Smooth muscle cell (in vitro differentiated cells): ENCODE measurements at regions not wholly inside any gene's neighbourhood (a gene's known extent, or its start where the extent isn't known, plus 50 kb on each side); places are given as distances from the start of the nearest gene placed in this dataset.

Experiments used
- DNase-seq: peaks from one replicate; lab custom pipeline; 2025; ENCODE audit not compliant: unreplicated experiment; lab: John Stamatoyannopoulos, UW
- H2AFZ ChIP-seq: fragments of 200-600 bp; sonication (generic); 2 replicates; pipeline ENCODE4 v1.6.0; 2016; ENCODE audit warnings: antibody characterized with exemption, low read depth, mild to moderate bottlenecking
- H3F3A ChIP-seq: fragments of 200-600 bp; sonication (generic); 2 replicates; pipeline ENCODE4 v1.6.0; 2017; ENCODE audit warnings: antibody characterized with exemption, low read depth
- H3K27ac ChIP-seq: fragments of 200-600 bp; sonication (generic); 2 replicates; pipeline ENCODE4 v1.5.1; 2016; ENCODE audit warnings: low read depth, mild to moderate bottlenecking
- H3K27me3 ChIP-seq: fragments of 200-600 bp; sonication (generic); 2 replicates; pipeline ENCODE4 v1.6.1; 2016; ENCODE audit warnings: low read depth, mild to moderate bottlenecking
- H3K36me3 ChIP-seq: fragments of 200-600 bp; sonication (generic); 2 replicates; pipeline ENCODE4 v1.5.1; 2016; ENCODE audit warnings: low read depth
- H3K4me1 ChIP-seq: fragments of 200-600 bp; sonication (generic); 2 replicates; pipeline ENCODE4 v1.5.1; 2016; ENCODE audit warnings: low read depth
- H3K4me2 ChIP-seq: fragments of 200-600 bp; sonication (generic); 2 replicates; pipeline ENCODE4 v1.6.0; 2016; ENCODE audit warnings: mild to moderate bottlenecking
- H3K4me3 ChIP-seq: fragments of 200-600 bp; sonication (generic); 2 replicates; pipeline ENCODE4 v1.5.1; 2016; ENCODE audit warnings: mild to moderate bottlenecking
- H3K79me2 ChIP-seq: fragments of 200-600 bp; sonication (generic); 2 replicates; pipeline ENCODE4 v1.6.0; 2016; ENCODE audit warnings: low read depth, mild to moderate bottlenecking
- H3K9ac ChIP-seq: fragments of 200-600 bp; sonication (generic); 2 replicates; pipeline ENCODE4 v1.6.0; 2016; ENCODE audit warnings: low read depth
- H3K9me3 ChIP-seq: fragments of 200-600 bp; sonication (generic); replicated peaks from 2 replicates; pipeline ENCODE4 v1.5.1; 2016; ENCODE audit warnings: low read depth
- H4K20me1 ChIP-seq: fragments of 200-600 bp; sonication (generic); 2 replicates; pipeline ENCODE4 v1.6.0; 2016; ENCODE audit warnings: low read depth
- WGBS: methylation state at CpG from one replicate; pipeline ENCODE4 v1.1.7; 2016; ENCODE audit warnings: low lambda C conversion rate; 5-methylcytosine and 5-hydroxymethylcytosine counted together
- TF ChIP-seq, protein P1 (sequence below): fragments of 200-600 bp; sonication (generic); IDR thresholded peaks from 2 replicates; pipeline ENCODE4 v1.5.1; 2017; ENCODE audit warnings: borderline replicate concordance, mild to moderate bottlenecking, antibody characterized with exemption; ENCODE audit not compliant: insufficient read depth, poor library complexity, severe bottlenecking

DNA sequence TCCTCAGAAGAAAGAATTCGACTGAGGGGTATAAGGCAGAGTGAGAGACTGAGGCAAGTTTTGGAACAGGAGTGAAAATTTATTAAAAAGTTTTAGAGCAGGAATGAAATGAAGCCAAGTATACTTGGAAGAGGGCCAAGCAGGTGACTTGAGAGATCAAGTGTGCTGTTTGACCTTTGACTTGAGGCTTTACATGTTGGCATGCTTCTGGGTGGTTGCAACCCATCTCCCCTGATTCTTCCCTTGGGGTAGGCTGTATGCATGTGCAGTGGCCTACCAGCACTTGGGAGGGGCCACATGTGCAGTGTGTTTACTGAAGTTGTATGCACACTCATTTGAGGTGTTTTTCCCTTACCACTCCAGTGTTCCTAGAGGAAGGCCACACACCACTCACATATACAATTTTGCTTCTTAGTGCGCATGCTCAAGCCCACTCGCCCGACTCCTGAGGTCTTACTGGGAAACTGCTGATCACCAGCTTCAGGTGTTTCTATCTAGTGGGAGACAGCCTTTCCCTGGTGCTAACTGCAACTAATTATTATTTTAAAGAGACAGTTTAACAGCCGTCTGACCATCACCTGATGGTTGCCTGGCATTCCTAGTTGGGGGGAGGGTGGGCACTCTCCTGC lies 61.5 kb upstream of the CADPS start:
- no peak overlapping the region for H3K27ac ChIP-seq
- no peaks in the 10 kb centered on the region for H3K9me3 ChIP-seq
- DNase-seq = no peak
- WGBS = 84% methylated on average over 5 of the region's 5 CpGs
- TF ChIP-seq, protein P1, sequence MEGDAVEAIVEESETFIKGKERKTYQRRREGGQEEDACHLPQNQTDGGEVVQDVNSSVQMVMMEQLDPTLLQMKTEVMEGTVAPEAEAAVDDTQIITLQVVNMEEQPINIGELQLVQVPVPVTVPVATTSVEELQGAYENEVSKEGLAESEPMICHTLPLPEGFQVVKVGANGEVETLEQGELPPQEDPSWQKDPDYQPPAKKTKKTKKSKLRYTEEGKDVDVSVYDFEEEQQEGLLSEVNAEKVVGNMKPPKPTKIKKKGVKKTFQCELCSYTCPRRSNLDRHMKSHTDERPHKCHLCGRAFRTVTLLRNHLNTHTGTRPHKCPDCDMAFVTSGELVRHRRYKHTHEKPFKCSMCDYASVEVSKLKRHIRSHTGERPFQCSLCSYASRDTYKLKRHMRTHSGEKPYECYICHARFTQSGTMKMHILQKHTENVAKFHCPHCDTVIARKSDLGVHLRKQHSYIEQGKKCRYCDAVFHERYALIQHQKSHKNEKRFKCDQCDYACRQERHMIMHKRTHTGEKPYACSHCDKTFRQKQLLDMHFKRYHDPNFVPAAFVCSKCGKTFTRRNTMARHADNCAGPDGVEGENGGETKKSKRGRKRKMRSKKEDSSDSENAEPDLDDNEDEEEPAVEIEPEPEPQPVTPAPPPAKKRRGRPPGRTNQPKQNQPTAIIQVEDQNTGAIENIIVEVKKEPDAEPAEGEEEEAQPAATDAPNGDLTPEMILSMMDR = no peak
- H3K79me2 ChIP-seq = no peaks in the 10 kb centered on the region
- no peak overlapping the region for H2AFZ ChIP-seq
- peaks cover 13% of the 10 kb centered on the region for H3K4me1 ChIP-seq
- H3K36me3 ChIP-seq = no peaks in the 10 kb centered on the region
- no peaks in the 10 kb centered on the region for H4K20me1 ChIP-seq
- H3K9ac ChIP-seq = no peak overlapping the region
- no peak overlapping the region for H3K4me3 ChIP-seq
- no peaks in the 10 kb centered on the region for H3K27me3 ChIP-seq
- peaks cover 7% of the 10 kb centered on the region for H3F3A ChIP-seq
- no peak overlapping the region for H3K4me2 ChIP-seq

DNA sequence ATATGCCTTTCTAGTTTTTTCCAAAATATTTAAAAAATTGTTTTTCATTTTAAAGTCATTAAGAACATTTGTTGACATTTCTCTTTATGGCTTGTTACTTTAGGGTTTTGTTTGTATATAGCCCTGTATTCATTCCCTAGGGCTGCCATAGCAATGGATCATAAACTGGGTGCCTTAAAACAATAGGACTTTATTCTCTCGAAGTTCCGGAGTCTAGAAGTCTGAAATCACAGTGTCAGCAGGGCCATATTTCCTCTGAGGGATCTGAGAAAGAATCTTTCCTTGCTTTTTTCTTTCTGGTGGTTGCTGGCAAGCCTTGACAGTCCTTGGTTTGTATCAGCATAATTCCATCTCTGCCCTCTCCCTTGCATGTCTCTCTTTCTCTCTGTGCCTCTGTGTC lies 63.4 kb upstream of the CADPS start:
- TF ChIP-seq, protein P1 = no peak
- no peaks in the 10 kb centered on the region for H3K9me3 ChIP-seq
- peaks cover 7% of the 10 kb centered on the region for H3F3A ChIP-seq

DNA sequence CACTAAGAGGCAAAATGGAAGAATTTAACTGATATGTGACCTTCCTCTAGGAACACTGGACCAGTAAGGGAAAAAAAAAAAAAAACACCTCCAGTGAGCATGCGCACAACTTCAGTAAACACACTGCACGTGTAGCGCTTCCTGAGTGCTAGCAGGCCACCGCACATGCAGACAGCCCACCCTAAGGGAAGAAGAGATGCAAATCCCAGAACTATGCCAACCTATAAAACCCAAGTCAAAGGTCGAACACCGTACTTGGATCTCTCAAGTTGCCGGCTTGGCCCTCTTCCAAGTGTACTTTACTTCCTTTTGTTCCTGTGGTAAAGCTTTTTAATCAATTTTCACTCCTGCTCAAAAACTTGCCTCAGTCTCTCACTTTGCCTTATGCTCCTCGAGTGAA lies 64.5 kb upstream of the CADPS start:
- no peak overlapping the region for H3K4me2 ChIP-seq
- WGBS = 87% methylated on average over 8 of the region's 8 CpGs
- no peaks in the 10 kb centered on the region for H4K20me1 ChIP-seq
- peaks cover 7% of the 10 kb centered on the region for H3F3A ChIP-seq
- H3K27ac ChIP-seq = no peak overlapping the region
- no peak overlapping the region for H3K9ac ChIP-seq
- H3K4me3 ChIP-seq = no peak overlapping the region
- H3K36me3 ChIP-seq = no peaks in the 10 kb centered on the region
- H2AFZ ChIP-seq = peak overlapping the region; percentile 90
- H3K27me3 ChIP-seq = no peaks in the 10 kb centered on the region
- no peaks in the 10 kb centered on the region for H3K79me2 ChIP-seq
- no peak for DNase-seq
- no peaks in the 10 kb centered on the region for H3K9me3 ChIP-seq
- TF ChIP-seq, protein P1 = no peak
- H3K4me1 ChIP-seq = peaks cover 16% of the 10 kb centered on the region

More for the DNA sequence above, 63.4 kb upstream of the CADPS start:
- Histone ChIP-seq H4K20me1 (no peaks in the 10 kb centered on the region), H3K9ac (no peak overlapping the region), H3K4me2 (no peak overlapping the region), H2AFZ (no peak overlapping the region), H3K4me1 (peaks cover 16% of the 10 kb centered on the region), H3K36me3 (no peaks in the 10 kb centered on the region), H3K27me3 (no peaks in the 10 kb centered on the region), H3K4me3 (no peak overlapping the region), H3K27ac (no peak overlapping the region), H3K79me2 (no peaks in the 10 kb centered on the region)
- DNase-seq = no peak
- WGBS = 92% methylated on average over 2 of the region's 2 CpGs
